GM12878 (cell line): ENCODE measurements at regions not wholly inside any gene's neighbourhood (a gene's known extent, or its start where the extent isn't known, plus 50 kb on each side); places are given as distances from the start of the nearest gene placed in this dataset.

Source experiments
- BHLHE40 ChIP-seq, 2 experiments: fragments of 450-650 bp in 1 of 2; IDR thresholded peaks; 2 replicates each; pipeline ENCODE4 v1.6.1; 2011 to 2017; ENCODE audit warnings: low read depth in 2 of 2, borderline replicate concordance in 1 of 2, improper control_type of control experiment in 1 of 2, low read length in 1 of 2, mild to moderate bottlenecking in 1 of 2
- CEBPB ChIP-seq, 2 experiments: fragments of 150-350 bp in 1 of 2; IDR thresholded peaks; 2 replicates each; pipeline ENCODE4 v1.6.1; 2012 to 2014; ENCODE audit warnings: low read depth in 2 of 2, low read length in 2 of 2, borderline replicate concordance in 1 of 2, inconsistent platforms in 1 of 2
- POLR2AphosphoS5 ChIP-seq: IDR thresholded peaks from 2 replicates; pipeline ENCODE4 v1.6.1; 2011; ENCODE audit warnings: mild to moderate bottlenecking, low read length, inconsistent platforms
- SIN3A ChIP-seq: IDR thresholded peaks from 2 replicates; pipeline ENCODE4 v1.6.1; 2012; ENCODE audit warnings: low read depth, low read length, improper control_type of control experiment
- SUPT20H ChIP-seq: IDR thresholded peaks from 2 replicates; pipeline ENCODE4 v1.6.1; 2011; ENCODE audit warnings: low read depth, mild to moderate bottlenecking, low read length, moderate library complexity, borderline replicate concordance; ENCODE audit not compliant: control insufficient read depth
- YY1 ChIP-seq: IDR thresholded peaks from 2 replicates; pipeline ENCODE4 v1.6.1; 2011; ENCODE audit warnings: low read depth, mild to moderate bottlenecking, low read length
- TF ChIP-seq, protein P1 (sequence below): fragments of 150-350 bp; IDR thresholded peaks from 2 replicates; pipeline ENCODE4 v1.6.1; 2016; ENCODE audit warnings: low read depth, low read length
- TF ChIP-seq, protein P2 (sequence below), 3 experiments: IDR thresholded peaks in 2 of 3; conservative IDR thresholded peaks in 1 of 3; 2 replicates each; pipeline ENCODE4 v1.5.1; 2011; ENCODE audit warnings: low read depth in 3 of 3, low read length in 3 of 3, mild to moderate bottlenecking in 3 of 3, control low read depth in 2 of 3, moderate library complexity in 2 of 3, inconsistent platforms in 1 of 3, mixed read lengths in 1 of 3; ENCODE audit not compliant: control insufficient read depth in 2 of 3, insufficient read depth in 1 of 3; ENCODE audit errors: extremely low read depth in 1 of 3
- TF ChIP-seq, protein P3 (sequence below): IDR thresholded peaks from 2 replicates; pipeline ENCODE4 v1.6.1; 2011; ENCODE audit warnings: borderline replicate concordance, low read depth, mild to moderate bottlenecking, moderate library complexity, low read length; ENCODE audit not compliant: insufficient read depth, poor library complexity, severe bottlenecking
- TF ChIP-seq, protein P4 (sequence below): IDR thresholded peaks from 2 replicates; pipeline ENCODE4 v1.6.1; 2011; ENCODE audit warnings: borderline replicate concordance, low read depth, mild to moderate bottlenecking, moderate library complexity, mixed read lengths, low read length; ENCODE audit not compliant: insufficient read depth; ENCODE audit errors: extremely low read length

DNA sequence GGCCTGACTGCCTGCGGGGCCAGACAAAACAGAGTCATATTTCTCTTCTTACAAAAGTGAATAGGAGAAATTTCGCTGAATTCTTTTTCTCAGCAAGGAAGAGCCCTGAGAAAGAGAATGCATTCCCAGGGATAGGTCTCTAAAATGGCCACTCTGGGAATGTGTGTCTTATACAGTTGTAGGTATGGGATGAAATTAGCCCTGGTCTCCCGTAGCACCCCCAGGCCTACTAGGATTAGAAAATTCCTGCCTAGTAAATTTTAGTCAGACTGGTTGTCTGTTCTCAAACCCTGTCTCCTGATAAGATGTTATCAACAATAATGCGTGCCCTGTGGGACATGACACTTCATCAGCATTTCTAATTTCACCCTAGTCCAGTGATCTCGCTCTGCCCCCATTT is 920.1 kb downstream of the LTN1 start:
- no peak for TF ChIP-seq POLR2AphosphoS5
- TF ChIP-seq, protein P1, sequence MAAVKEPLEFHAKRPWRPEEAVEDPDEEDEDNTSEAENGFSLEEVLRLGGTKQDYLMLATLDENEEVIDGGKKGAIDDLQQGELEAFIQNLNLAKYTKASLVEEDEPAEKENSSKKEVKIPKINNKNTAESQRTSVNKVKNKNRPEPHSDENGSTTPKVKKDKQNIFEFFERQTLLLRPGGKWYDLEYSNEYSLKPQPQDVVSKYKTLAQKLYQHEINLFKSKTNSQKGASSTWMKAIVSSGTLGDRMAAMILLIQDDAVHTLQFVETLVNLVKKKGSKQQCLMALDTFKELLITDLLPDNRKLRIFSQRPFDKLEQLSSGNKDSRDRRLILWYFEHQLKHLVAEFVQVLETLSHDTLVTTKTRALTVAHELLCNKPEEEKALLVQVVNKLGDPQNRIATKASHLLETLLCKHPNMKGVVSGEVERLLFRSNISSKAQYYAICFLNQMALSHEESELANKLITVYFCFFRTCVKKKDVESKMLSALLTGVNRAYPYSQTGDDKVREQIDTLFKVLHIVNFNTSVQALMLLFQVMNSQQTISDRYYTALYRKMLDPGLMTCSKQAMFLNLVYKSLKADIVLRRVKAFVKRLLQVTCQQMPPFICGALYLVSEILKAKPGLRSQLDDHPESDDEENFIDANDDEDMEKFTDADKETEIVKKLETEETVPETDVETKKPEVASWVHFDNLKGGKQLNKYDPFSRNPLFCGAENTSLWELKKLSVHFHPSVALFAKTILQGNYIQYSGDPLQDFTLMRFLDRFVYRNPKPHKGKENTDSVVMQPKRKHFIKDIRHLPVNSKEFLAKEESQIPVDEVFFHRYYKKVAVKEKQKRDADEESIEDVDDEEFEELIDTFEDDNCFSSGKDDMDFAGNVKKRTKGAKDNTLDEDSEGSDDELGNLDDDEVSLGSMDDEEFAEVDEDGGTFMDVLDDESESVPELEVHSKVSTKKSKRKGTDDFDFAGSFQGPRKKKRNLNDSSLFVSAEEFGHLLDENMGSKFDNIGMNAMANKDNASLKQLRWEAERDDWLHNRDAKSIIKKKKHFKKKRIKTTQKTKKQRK, result no peak
- TF ChIP-seq BHLHE40 (IDR thresholded peaks at IDR 0.05; ENCODE audit: borderline replicate concordance in 1 of 2, low read depth in 2 of 2, low read length in 1 of 2), result no peak
- TF ChIP-seq, protein P2, sequence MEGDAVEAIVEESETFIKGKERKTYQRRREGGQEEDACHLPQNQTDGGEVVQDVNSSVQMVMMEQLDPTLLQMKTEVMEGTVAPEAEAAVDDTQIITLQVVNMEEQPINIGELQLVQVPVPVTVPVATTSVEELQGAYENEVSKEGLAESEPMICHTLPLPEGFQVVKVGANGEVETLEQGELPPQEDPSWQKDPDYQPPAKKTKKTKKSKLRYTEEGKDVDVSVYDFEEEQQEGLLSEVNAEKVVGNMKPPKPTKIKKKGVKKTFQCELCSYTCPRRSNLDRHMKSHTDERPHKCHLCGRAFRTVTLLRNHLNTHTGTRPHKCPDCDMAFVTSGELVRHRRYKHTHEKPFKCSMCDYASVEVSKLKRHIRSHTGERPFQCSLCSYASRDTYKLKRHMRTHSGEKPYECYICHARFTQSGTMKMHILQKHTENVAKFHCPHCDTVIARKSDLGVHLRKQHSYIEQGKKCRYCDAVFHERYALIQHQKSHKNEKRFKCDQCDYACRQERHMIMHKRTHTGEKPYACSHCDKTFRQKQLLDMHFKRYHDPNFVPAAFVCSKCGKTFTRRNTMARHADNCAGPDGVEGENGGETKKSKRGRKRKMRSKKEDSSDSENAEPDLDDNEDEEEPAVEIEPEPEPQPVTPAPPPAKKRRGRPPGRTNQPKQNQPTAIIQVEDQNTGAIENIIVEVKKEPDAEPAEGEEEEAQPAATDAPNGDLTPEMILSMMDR (IDR thresholded peaks at IDR 0.05 in 2 of 3, conservative IDR thresholded peaks at IDR 0.05 in 1 of 3; ENCODE audit: control insufficient read depth in 2 of 3, extremely low read depth in 1 of 3, insufficient read depth in 1 of 3, low read depth in 3 of 3, low read length in 3 of 3), result no peak
- TF ChIP-seq, protein P3, sequence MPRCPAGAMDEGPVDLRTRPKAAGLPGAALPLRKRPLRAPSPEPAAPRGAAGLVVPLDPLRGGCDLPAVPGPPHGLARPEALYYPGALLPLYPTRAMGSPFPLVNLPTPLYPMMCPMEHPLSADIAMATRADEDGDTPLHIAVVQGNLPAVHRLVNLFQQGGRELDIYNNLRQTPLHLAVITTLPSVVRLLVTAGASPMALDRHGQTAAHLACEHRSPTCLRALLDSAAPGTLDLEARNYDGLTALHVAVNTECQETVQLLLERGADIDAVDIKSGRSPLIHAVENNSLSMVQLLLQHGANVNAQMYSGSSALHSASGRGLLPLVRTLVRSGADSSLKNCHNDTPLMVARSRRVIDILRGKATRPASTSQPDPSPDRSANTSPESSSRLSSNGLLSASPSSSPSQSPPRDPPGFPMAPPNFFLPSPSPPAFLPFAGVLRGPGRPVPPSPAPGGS, result no peak
- no peak for TF ChIP-seq CEBPB (IDR thresholded peaks at IDR 0.05; ENCODE audit: borderline replicate concordance in 1 of 2, low read depth in 2 of 2, low read length in 2 of 2)
- TF ChIP-seq, protein P4, sequence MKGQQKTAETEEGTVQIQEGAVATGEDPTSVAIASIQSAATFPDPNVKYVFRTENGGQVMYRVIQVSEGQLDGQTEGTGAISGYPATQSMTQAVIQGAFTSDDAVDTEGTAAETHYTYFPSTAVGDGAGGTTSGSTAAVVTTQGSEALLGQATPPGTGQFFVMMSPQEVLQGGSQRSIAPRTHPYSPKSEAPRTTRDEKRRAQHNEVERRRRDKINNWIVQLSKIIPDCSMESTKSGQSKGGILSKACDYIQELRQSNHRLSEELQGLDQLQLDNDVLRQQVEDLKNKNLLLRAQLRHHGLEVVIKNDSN, result no peak
- TF ChIP-seq SIN3A, result no peak
- no peak for TF ChIP-seq SUPT20H
- TF ChIP-seq YY1, result no peak
